Daoy (cell line): ENCODE measurements at regions not wholly inside any gene's neighbourhood (a gene's known extent, or its start where the extent isn't known, plus 50 kb on each side); places are given as distances from the start of the nearest gene placed in this dataset.

Experiments used
- DNase-seq: peaks from one replicate; pipeline ENCODE4 v3.0.0-alpha.2; 2015; ENCODE audit warnings: low read depth

- DNase-seq: no peak
These were observed 298.0 kb upstream of the SOX11 start for GRCh38 chr2:5394223-5394622.

GRCh38 chr2:5401115-5401657, 291.0 kb upstream of the SOX11 start:
- DNase-seq: no peak

DNA sequence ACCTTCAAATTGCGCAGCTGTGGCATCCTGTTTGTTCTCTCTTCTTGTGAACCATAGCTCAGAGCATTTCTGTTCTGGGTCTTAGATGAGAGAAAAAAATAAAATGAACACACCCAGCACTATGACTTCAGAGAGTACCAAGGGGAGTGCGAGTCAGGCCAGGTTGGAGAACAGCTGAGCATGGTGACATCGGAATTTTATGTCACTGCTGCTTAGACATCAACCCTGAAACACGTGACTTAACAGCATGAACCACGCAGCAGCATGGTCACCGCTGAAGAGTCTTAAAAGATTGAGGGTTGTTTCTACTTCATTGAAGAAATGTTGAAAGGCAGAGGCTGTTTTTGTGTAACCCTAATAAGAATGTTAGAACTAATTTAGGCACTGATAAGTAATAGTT, 288.8 kb upstream of the SOX11 start:
- DNase-seq: no peak

DNA sequence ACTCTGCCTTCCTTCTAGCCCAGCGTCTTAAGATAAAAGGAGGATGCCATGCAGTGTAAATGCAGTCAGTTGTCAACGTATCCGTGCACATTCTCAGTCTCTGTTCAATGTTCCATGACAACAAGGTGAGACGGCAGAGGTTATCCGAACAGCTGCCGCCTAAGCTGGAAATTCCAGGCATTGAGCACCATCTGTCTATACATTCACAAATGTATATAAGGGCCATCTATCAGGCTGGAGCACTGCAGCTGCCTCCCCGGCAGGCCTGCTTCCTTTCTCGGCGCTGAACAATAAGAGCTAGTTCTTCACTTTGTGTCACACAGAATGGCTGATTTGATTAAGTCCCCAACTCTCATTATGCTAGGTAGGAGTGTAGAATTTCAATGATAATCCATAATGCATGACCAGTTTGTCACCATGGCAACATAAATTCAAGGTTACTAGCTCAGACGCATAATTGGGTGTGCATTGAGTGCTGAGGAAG, 282.2 kb upstream of the SOX11 start:
- no peak for DNase-seq

GRCh38 chr2:5410991-5411700, 281.0 kb upstream of the SOX11 start:
- DNase-seq: no peak

DNA sequence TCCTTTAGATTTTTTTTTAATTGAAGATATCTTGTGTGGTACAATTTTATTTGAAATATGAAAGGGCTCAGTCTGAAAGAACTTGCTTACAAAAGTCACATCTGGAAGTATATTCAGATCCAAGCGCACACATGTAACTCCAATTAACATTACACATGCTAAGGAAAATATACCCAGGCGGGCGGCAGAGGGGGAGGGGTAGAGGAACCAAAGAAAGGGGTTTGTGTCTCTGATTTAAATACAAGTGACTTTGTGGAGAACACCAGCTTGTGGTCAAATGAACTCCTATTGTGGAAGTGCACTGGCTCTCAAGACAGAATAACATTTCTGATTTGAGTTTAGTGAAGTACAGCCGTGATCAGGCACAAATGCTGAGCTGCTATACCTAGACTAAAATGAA, 280.2 kb upstream of the SOX11 start:
- no peak for DNase-seq

GRCh38 chr2:5433855-5434254, 258.3 kb upstream of the SOX11 start:
- no peak for DNase-seq

DNA sequence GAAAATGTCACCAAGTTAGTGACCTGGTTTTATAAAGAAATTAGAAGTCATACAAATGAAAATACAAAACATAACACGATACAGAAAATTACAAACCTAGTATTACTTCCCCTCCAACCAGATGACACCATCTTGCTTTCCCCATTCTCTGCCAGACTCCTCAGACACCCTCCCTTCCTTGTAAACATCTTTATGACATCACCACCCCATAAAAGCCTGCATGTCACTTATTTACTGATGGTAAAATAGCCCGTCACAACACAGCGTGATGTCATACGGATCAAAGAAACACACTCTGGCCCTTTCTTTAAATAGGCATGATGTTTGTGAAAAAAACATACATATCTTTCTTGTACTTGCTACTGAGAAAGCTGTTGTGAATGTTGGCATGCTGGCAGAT, 254.8 kb upstream of the SOX11 start:
- no peak for DNase-seq

DNA sequence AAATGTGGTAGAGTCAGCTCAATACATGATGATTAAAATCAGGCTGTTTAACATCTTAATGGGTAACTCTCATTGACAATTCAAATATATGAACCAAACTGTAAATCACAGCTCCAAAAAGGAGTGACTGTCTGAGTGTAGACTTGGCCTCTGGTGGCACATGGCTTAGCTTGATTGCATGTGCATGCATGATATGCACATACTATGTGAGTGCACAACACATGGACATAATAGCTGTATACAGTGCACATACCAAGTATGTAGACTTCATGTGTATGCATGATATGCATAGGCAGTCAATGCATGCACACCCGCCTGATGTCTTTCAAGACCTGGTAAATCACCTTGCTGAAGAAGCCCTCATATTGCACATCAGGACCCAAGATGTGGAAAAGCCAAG, 252.0 kb upstream of the SOX11 start:
- DNase-seq: no peak

GRCh38 chr2:5442736-5443135, 249.4 kb upstream of the SOX11 start:
- DNase-seq: no peak

DNA sequence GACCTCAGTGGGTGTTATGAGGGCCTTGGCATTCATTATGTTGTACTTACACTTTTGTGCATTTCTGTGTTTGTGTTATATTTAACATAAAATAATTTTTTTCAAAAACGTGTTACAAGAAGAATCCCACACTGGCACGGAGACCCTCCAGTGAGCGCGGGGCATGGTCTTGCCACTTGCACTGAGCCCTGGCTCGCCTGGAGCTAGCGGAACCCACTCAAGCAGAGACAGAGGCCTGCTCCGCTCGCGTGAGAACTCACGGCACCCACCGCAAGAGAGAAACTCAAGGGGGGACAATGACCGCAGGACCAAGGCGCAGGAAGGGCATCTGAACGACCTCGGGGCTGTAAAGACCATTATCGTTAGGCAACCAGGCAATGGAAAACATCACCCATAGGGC, 248.0 kb upstream of the SOX11 start:
- no peak for DNase-seq

- no peak for DNase-seq
These were observed 247.3 kb upstream of the SOX11 start for GRCh38 chr2:5444854-5445253.

DNA sequence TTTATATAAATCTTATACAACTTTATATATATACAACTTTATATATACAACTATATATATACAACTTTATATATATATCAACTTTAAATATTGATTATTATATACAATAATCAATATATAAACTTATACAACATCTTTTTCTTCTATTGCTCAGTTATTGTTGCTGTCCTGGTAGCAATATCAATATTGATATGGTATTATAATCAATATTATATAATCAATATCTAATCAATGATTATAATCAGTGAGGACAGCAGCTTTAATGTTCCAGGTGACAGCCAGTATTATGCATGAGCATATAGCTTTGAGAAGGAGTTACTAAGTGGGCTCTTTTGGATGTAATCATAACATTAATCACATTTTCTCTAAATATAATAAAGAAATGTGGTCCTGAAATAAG, 242.3 kb upstream of the SOX11 start:
- DNase-seq: no peak

- DNase-seq: peak; percentile 87
These were observed 238.7 kb upstream of the SOX11 start for GRCh38 chr2:5453220-5454050.

DNA sequence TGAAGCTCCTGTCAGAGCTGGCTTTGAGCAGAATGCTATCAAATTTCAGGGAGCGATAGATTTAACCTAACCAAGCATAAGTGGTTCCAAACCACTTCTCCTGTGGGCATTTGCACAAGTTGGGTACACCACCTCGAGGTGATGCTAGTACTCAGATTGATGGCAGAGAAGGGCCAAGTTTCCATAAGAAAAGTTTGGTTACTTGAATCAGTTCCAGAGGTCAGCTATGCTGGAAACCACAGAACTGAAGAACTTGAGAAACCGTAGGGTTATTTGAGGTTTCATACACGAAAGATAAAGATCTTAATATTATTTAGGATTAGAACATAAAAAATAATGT, 238.2 kb upstream of the SOX11 start:
- no peak for DNase-seq

GRCh38 chr2:5459041-5459440, 233.1 kb upstream of the SOX11 start:
- DNase-seq: no peak

DNA sequence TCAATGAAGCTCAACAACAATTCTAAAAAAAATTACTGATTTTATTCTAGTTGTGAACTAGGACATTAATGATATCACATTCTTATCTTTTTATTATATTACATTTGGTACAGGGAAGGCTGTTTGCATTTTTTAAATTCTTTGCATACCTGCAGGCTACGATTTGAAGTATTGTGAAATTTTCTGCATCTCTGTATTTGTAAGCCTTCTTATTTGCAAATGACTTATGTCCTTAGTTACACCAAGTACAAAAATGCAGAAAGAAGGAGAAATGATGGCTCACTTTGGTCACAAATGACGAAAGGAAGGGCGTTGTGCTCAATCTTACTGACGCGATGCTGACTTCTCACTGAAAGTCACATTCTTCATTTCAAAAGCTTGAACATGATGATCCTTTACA, 227.5 kb upstream of the SOX11 start:
- no peak for DNase-seq

- no peak for DNase-seq
These were observed 226.3 kb upstream of the SOX11 start for GRCh38 chr2:5465859-5466258.

DNA sequence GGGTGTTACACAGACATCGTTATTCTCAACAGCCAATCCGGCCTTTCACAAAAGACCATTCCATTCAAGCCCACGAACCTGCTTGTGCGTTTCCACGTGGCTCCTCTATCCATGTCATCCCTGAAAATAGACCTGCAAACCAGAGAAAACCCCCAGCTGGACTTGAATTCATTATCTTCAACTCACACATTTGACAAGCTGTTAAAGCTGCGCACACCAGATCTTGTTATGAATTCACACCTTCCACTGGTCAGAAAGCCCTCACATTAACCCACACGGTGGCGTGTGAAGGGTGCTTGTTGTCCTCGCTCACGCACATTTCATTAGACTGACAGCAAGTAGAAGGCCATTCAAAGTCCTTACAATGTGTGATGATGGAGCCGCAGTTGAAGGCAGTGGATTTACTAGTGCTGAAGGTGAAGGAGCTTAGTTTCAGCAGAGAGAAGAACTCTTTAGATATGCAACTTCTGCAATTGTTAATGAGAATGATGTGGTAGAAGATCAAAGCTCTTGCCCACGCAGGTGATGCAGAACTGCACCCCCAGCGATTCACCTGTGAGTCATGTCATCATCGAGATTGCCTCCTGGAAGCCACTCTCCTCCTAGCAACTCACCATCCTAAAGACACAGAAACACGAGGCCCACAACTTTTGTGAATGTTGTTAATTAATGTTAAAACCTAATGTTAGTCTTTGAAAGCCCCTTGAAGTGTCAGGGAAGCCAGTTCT, 224.8 kb upstream of the SOX11 start:
- no peak for DNase-seq

DNA sequence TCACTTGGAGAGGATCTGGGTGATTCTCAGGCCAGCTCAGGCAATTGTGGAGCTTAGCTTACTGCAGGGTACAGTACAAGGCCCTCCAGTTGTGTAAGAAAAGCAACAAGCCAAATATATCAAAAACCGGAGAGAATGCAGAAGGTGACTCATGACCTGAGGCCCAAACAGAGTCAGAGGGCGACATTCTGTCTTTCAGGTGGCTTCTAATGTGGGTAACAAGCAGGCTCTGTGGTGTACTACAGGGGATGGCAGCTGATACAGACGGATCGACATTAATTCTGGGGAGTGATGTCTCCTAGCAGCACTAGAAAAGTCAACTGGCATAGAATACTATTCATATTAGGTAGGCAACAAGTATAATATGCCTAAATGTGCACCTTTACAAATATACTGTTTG, 219.5 kb upstream of the SOX11 start:
- no peak for DNase-seq

DNA sequence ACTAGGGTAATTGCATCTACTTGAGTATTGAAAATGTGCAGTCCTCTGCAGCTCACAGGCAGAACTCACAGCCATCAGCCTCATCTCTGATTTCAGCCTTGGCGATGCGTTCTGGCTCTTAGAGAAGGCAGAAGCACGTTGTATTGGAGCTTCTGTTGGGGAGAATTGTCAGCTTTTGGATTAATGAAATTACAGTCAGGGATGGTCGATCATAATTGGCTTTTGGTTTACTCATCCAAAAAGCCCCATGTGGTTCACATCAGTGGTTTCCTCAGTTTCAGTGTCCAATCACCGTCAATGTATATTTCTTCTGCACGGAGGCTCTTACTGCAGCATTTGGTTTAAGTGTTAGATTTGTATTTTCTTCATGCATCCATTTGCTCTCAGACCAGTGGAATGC, 218.5 kb upstream of the SOX11 start:
- no peak for DNase-seq

GRCh38 chr2:5474716-5475115, 217.5 kb upstream of the SOX11 start:
- no peak for DNase-seq
